ENCODE measurements at regions not wholly inside any gene's neighbourhood (a gene's known extent, or its start where the extent isn't known, plus 50 kb on each side); places are given as distances from the start of the nearest gene placed in this dataset.
"Not testable (repeated sequence)": the region's sequence is repeated elsewhere in the genome, so short reads cannot be mapped to it uniquely, and the experiment has no call there.

DNA sequence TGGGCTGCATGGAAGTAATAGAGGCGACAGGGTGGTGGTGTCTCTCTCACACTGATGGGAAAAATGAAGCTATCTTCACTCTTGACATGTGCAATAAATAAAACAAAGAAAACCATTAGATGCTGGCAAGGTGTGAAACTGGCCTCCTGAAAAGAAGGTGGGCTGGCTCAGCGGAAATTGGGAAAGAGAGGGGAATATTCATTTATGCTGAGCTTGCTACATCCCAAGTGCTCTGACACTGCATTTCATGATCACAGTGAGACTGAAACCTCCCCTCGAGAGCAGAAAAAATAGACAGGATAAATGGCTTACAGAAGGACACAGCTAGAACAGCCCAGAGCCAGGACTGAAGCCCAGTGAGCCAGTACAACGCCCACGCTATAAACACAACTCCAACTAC is 112.1 kb upstream of the SMLR1 start:
- no peak overlapping the region for H3K27ac ChIP-seq (ENCODE audit: low read depth, low read length)
- no peak overlapping the region for H3K9ac ChIP-seq (ENCODE audit: low read length in 5 of 5)
- H3K4me3 ChIP-seq (ENCODE audit: low read depth in 1 of 5, low read length in 5 of 5) = no peak overlapping the region
- peaks cover 0 to 4% (median 0%) of the 10 kb centered on the region in 5 donors for H3K9me3 ChIP-seq (ENCODE audit: control insufficient read depth in 5 of 5, low read length in 5 of 5)
- H3K27me3 ChIP-seq (ENCODE audit: control insufficient read depth in 5 of 5, insufficient read depth in 4 of 5, low read length in 5 of 5) = no peaks in the 10 kb centered on the region
- H3K36me3 ChIP-seq (ENCODE audit: control insufficient read depth in 5 of 5, insufficient read depth in 5 of 5, low read length in 5 of 5) = no peaks in the 10 kb centered on the region
- H3K4me1 ChIP-seq (ENCODE audit: control insufficient read depth in 5 of 5, insufficient read depth in 5 of 5, low read length in 5 of 5) = peaks cover 0 to 5% (median 3%) of the 10 kb centered on the region in 5 donors

DNA sequence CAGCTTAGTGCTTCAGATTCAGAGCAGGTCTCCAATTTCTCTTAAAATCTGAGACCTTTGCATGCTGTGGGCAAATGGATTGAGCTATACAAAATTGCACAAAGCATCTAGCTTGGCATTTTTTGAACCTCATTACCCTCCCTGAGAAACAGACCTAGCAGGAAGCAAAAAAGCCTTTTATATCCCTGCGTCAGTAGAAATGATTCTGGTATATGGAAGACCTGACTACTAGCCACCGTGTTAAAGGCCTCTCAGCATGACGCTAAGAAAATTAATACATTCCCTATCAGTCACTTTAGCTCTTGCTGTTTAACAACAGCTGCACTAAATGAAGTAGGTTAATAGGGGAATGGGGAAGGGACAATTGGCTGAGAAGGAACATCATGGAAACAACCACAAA is 110.7 kb upstream of the SMLR1 start:
- peaks cover 0 to 10% (median 5%) of the 10 kb centered on the region in 5 donors for H3K4me1 ChIP-seq (ENCODE audit: control insufficient read depth in 5 of 5, insufficient read depth in 5 of 5, low read length in 5 of 5)
- no peak overlapping the region for H3K27ac ChIP-seq (ENCODE audit: low read depth, low read length)
- H3K9me3 ChIP-seq (ENCODE audit: control insufficient read depth in 5 of 5, low read length in 5 of 5) = peaks cover 0 to 4% (median 0%) of the 10 kb centered on the region in 5 donors

DNA sequence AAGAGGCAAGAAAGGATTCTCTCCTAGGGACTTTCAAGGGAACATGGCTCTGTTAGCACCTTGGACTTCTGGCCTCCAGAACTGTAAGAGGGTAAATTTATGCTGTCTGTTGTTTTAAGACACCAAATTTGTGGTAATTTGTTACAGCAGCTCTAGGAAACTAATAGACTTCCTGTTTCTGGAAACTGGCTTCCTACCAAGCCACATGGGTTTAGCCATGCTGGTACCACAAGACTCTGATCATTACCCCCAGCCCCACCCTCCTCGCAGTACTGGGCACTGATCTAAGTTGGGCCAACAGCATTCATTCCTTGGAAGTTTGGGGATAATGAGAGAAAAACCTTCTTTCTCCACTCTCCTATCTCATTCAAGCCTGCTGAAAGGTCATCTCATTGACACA is 109.5 kb upstream of the SMLR1 start:
- Histone ChIP-seq H3K36me3 (ENCODE audit: control insufficient read depth in 5 of 5, insufficient read depth in 5 of 5, low read length in 5 of 5) (no peaks in the 10 kb centered on the region), H3K9ac (ENCODE audit: low read length in 5 of 5) (no peak overlapping the region), H3K27ac (ENCODE audit: low read depth, low read length) (no peak overlapping the region), H3K4me3 (ENCODE audit: low read depth in 1 of 5, low read length in 5 of 5) (no peak overlapping the region), H3K9me3 (ENCODE audit: control insufficient read depth in 5 of 5, low read length in 5 of 5) (peaks cover 0 to 4% (median 0%) of the 10 kb centered on the region in 5 donors), H3K27me3 (ENCODE audit: control insufficient read depth in 5 of 5, insufficient read depth in 4 of 5, low read length in 5 of 5) (no peaks in the 10 kb centered on the region), H3K4me1 (ENCODE audit: control insufficient read depth in 5 of 5, insufficient read depth in 5 of 5, low read length in 5 of 5) (peaks cover 0 to 10% (median 5%) of the 10 kb centered on the region in 5 donors)

More for the DNA sequence above, 110.7 kb upstream of the SMLR1 start:
- H3K36me3 ChIP-seq (ENCODE audit: control insufficient read depth in 5 of 5, insufficient read depth in 5 of 5, low read length in 5 of 5) = no peaks in the 10 kb centered on the region
- no peak overlapping the region for H3K4me3 ChIP-seq (ENCODE audit: low read depth in 1 of 5, low read length in 5 of 5)
- no peaks in the 10 kb centered on the region for H3K27me3 ChIP-seq (ENCODE audit: control insufficient read depth in 5 of 5, insufficient read depth in 4 of 5, low read length in 5 of 5)
- no peak overlapping the region for H3K9ac ChIP-seq (ENCODE audit: low read length in 5 of 5)

DNA sequence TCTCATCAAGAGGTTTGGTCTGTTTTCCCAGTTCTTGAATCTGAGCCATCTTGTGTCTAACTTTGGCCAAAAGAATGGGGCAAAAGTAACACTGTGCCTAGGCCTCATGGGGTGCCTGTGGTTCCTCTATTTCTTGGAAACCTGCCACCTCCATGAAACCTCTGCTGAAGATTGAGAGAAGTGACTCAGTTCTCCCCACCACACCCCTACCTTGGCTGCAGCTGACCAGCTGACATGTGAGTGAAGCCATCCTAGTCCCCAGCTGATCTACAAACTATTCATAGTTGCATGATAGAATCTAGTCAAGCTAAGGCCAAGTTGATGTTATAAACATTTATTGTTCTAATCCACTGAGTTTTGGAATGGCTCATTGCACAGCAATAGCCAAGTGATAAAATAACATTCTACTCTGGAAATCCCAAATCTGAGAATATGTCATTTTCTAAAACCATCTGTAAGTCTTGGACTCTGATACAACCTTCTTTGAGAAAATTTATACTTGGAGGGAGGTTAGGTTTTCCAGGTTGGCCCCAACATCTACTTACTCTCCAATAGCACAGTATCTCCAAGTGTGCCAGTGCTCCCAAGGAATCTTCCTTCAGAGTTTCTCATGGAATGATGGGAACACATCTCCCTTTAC is 107.0 kb upstream of the SMLR1 start:
- Histone ChIP-seq H3K27me3 (ENCODE audit: control insufficient read depth in 5 of 5, insufficient read depth in 4 of 5, low read length in 5 of 5) (no peaks in the 10 kb centered on the region), H3K4me3 (ENCODE audit: low read depth in 1 of 5, low read length in 5 of 5) (no peak overlapping the region), H3K36me3 (ENCODE audit: control insufficient read depth in 5 of 5, insufficient read depth in 5 of 5, low read length in 5 of 5) (no peaks in the 10 kb centered on the region), H3K27ac (ENCODE audit: low read depth, low read length) (no peak overlapping the region), H3K9ac (ENCODE audit: low read length in 5 of 5) (no peak overlapping the region), H3K9me3 (ENCODE audit: control insufficient read depth in 5 of 5, low read length in 5 of 5) (peaks cover 0 to 4% (median 0%) of the 10 kb centered on the region in 5 donors), H3K4me1 (ENCODE audit: control insufficient read depth in 5 of 5, insufficient read depth in 5 of 5, low read length in 5 of 5) (peaks cover 0 to 10% (median 5%) of the 10 kb centered on the region in 5 donors)

DNA sequence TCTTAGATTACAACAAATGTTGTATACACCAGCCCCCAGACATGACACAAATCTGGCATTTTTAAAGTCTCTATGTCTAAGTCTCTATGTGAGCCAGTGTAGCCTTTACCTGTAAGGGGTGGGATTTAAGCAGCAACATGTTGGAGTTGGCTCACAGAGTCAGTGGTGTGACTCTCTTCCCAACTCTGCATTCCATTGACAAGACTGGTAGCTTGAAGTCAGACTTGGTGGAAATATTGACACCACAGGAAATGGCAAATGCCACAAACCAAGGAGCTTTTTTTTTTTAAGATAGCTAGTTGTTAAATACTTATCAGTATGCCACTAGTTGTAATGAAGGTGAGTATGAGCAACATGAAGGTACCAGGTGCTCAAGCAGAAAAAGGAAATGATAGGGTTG is 103.1 kb upstream of the SMLR1 start:
- H3K9ac ChIP-seq (ENCODE audit: low read length in 5 of 5) = no peak overlapping the region
- no peak overlapping the region for H3K27ac ChIP-seq (ENCODE audit: low read depth, low read length)
- H3K36me3 ChIP-seq (ENCODE audit: control insufficient read depth in 5 of 5, insufficient read depth in 5 of 5, low read length in 5 of 5) = no peaks in the 10 kb centered on the region
- H3K9me3 ChIP-seq (ENCODE audit: control insufficient read depth in 5 of 5, low read length in 5 of 5) = no peaks in the 10 kb centered on the region
- H3K4me1 ChIP-seq (ENCODE audit: control insufficient read depth in 5 of 5, insufficient read depth in 5 of 5, low read length in 5 of 5) = peaks cover 0 to 10% (median 5%) of the 10 kb centered on the region in 5 donors
- H3K27me3 ChIP-seq (ENCODE audit: control insufficient read depth in 5 of 5, insufficient read depth in 4 of 5, low read length in 5 of 5) = no peaks in the 10 kb centered on the region
- no peak overlapping the region for H3K4me3 ChIP-seq (ENCODE audit: low read depth in 1 of 5, low read length in 5 of 5)

DNA sequence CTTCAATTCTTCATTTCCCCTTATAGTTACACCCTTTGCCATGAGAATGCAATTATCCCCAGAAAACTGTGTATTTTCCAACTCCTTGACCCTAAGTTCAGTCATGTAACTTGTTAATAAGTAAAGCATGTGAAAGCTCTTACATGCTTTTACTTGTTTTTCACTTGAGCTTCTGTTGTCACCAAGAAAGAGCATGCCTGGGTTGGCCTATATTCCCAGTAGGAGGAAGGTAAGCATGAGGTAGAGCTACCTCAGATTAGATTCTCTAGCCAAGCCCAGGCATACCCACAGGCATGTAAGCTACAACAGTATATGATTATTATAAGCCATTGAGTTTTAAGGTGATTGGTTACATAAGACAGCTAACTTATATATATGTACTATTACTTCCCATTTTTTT is 101.7 kb upstream of the SMLR1 start:
- Histone ChIP-seq H3K27me3 (ENCODE audit: control insufficient read depth in 5 of 5, insufficient read depth in 4 of 5, low read length in 5 of 5) (no peaks in the 10 kb centered on the region), H3K9me3 (ENCODE audit: control insufficient read depth in 5 of 5, low read length in 5 of 5) (no peaks in the 10 kb centered on the region), H3K36me3 (ENCODE audit: control insufficient read depth in 5 of 5, insufficient read depth in 5 of 5, low read length in 5 of 5) (no peaks in the 10 kb centered on the region), H3K27ac (ENCODE audit: low read depth, low read length) (no peak overlapping the region), H3K9ac (ENCODE audit: low read length in 5 of 5) (no peak overlapping the region), H3K4me1 (ENCODE audit: control insufficient read depth in 5 of 5, insufficient read depth in 5 of 5, low read length in 5 of 5) (peaks cover 0 to under 1% (median 0%) of the 10 kb centered on the region in 5 donors), H3K4me3 (ENCODE audit: low read depth in 1 of 5, low read length in 5 of 5) (no peak overlapping the region)

DNA sequence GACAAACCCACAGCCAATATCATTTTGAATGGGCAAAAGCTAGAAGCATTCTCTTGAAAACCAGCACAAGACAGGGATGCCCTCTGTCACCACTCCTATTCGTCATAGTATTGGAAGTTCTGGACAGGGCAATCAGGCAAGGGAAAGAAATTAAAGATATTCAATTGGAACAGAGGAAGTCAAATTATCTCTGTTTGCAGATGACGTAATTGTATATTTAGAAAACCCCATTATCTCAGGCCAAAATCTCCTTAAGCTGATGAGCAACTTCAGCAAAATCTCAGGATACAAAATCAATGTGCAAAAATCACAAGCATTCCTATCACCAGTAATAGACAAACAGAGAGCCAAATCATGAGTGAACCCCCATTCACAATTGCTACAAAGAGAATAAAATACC is 99.1 kb upstream of the SMLR1 start:
- H3K9me3 ChIP-seq (ENCODE audit: control insufficient read depth in 5 of 5, low read length in 5 of 5); H3K9ac ChIP-seq (ENCODE audit: low read length in 5 of 5); H3K4me1 ChIP-seq (ENCODE audit: control insufficient read depth in 5 of 5, insufficient read depth in 5 of 5, low read length in 5 of 5); H3K4me3 ChIP-seq (ENCODE audit: low read depth in 1 of 5, low read length in 5 of 5); H3K36me3 ChIP-seq (ENCODE audit: control insufficient read depth in 5 of 5, insufficient read depth in 5 of 5, low read length in 5 of 5); H3K27me3 ChIP-seq (ENCODE audit: control insufficient read depth in 5 of 5, insufficient read depth in 4 of 5, low read length in 5 of 5); H3K27ac ChIP-seq (ENCODE audit: low read depth, low read length): not testable (repeated sequence)

DNA sequence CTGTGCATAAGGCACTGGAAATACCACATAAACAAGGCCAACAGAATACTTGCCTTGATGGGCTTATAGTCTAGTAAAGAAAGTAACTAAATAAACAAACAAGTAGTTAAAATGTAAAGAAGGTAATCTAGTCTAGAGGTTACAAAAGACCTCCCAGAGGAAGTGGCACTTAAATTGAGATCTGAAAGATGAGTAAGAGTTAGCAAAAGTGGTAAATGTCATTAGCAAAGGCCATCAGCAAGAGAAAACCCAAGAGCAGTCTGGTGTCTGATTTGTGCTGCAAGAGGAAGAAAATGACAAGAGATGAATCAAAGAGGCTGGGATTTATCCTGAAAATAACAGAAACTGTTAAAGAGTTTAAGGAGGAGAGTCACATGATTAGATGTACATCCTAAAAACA is 96.6 kb upstream of the SMLR1 start:
- no peak overlapping the region for H3K27ac ChIP-seq (ENCODE audit: low read depth, low read length)
- H3K9me3 ChIP-seq (ENCODE audit: control insufficient read depth in 5 of 5, low read length in 5 of 5) = no peaks in the 10 kb centered on the region
- peaks cover 0 to 4% (median 0%) of the 10 kb centered on the region in 5 donors for H3K4me1 ChIP-seq (ENCODE audit: control insufficient read depth in 5 of 5, insufficient read depth in 5 of 5, low read length in 5 of 5)
- no peak overlapping the region for H3K9ac ChIP-seq (ENCODE audit: low read length in 5 of 5)
- no peak overlapping the region for H3K4me3 ChIP-seq (ENCODE audit: low read depth in 1 of 5, low read length in 5 of 5)
- no peaks in the 10 kb centered on the region for H3K36me3 ChIP-seq (ENCODE audit: control insufficient read depth in 5 of 5, insufficient read depth in 5 of 5, low read length in 5 of 5)
- no peaks in the 10 kb centered on the region for H3K27me3 ChIP-seq (ENCODE audit: control insufficient read depth in 5 of 5, insufficient read depth in 4 of 5, low read length in 5 of 5)

DNA sequence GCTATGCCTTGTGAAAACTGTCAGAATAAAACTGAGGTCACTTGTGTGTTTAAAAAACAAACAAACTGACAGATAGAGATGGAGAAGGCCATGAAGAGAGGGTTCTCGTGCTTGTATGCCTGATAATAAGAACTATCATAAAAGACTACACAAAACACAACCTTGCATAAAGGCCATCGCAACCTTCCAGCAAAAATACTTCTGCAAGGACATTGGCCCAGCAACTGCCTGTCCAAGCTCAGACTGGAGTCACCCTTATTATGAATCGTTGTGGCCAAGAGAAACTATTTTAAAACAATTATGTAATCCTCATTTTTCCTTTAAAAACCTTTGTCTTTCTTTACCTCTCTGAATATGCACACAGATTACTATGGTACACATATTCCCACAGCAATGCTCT is 93.0 kb upstream of the SMLR1 start:
- H3K27me3 ChIP-seq (ENCODE audit: control insufficient read depth in 5 of 5, insufficient read depth in 4 of 5, low read length in 5 of 5) = no peaks in the 10 kb centered on the region
- H3K4me1 ChIP-seq (ENCODE audit: control insufficient read depth in 5 of 5, insufficient read depth in 5 of 5, low read length in 5 of 5) = peaks cover 0 to 4% (median 0%) of the 10 kb centered on the region in 5 donors
- no peak overlapping the region for H3K4me3 ChIP-seq (ENCODE audit: low read depth in 1 of 5, low read length in 5 of 5)
- no peak overlapping the region for H3K27ac ChIP-seq (ENCODE audit: low read depth, low read length)
- H3K36me3 ChIP-seq (ENCODE audit: control insufficient read depth in 5 of 5, insufficient read depth in 5 of 5, low read length in 5 of 5) = no peaks in the 10 kb centered on the region
- no peaks in the 10 kb centered on the region for H3K9me3 ChIP-seq (ENCODE audit: control insufficient read depth in 5 of 5, low read length in 5 of 5)
- no peak overlapping the region for H3K9ac ChIP-seq (ENCODE audit: low read length in 5 of 5)

DNA sequence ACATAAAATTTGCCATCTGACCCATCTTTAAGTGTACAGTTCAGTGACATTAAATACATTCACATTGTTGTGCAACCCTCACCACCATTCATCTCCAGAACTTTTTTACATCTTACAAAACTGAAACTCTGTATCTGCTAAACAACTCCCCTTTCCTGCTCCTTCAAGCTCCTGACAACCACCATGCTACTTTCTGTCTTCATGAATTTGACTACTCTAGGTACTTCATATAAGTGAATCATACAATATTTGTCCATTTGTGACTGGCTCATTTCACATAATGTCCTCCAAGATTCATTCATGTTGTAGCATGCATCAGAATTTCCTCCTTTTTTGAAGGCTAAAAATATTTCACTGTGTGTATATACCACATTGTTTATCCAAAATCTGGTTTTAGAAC is 86.9 kb upstream of the SMLR1 start:
- H3K9me3 ChIP-seq (ENCODE audit: control insufficient read depth in 5 of 5, low read length in 5 of 5) = no peaks in the 10 kb centered on the region
- H3K36me3 ChIP-seq (ENCODE audit: control insufficient read depth in 5 of 5, insufficient read depth in 5 of 5, low read length in 5 of 5) = no peaks in the 10 kb centered on the region
- no peaks in the 10 kb centered on the region for H3K27me3 ChIP-seq (ENCODE audit: control insufficient read depth in 5 of 5, insufficient read depth in 4 of 5, low read length in 5 of 5)
- no peak overlapping the region for H3K9ac ChIP-seq (ENCODE audit: low read length in 5 of 5)
- no peak overlapping the region for H3K27ac ChIP-seq (ENCODE audit: low read depth, low read length)
- H3K4me3 ChIP-seq (ENCODE audit: low read depth in 1 of 5, low read length in 5 of 5) = no peak overlapping the region
- H3K4me1 ChIP-seq (ENCODE audit: control insufficient read depth in 5 of 5, insufficient read depth in 5 of 5, low read length in 5 of 5) = no peaks in the 10 kb centered on the region

All from subcutaneous abdominal adipose tissue (tissue), 5 donors.